HCT116 (cell line): ENCODE measurements at regions not wholly inside any gene's neighbourhood (a gene's known extent, or its start where the extent isn't known, plus 50 kb on each side); places are given as distances from the start of the nearest gene placed in this dataset.

Experiments used
- ATAC-seq: fragments of 200-7000 bp; cut with Tn5 transposase; 2 replicates; pipeline ENCODE4 v1.9.1; 2020; ENCODE audit warnings: mild to moderate bottlenecking, moderate library complexity
- BruUV-seq: library from RNA; stranded (reverse); fragments of 400-500 nt; replicated peaks from 2 replicates; lab custom pipeline; 2021; lab: Mats Ljungman, UMichigan
- CTCF ChIA-PET: fragments of 300-600 bp; sonication (Branson Sonifier 250); formaldehyde crosslinking; loops from one replicate; lab custom pipeline; 2021; ENCODE audit warnings: antibody characterized with exemption; lab: Charles Lee
- POLR2A ChIA-PET: fragments of 300-600, 350-600 bp; sonication (Branson Sonifier 250); formaldehyde crosslinking; loops from one replicate; lab custom pipeline; 2021; ENCODE audit warnings: antibody characterized with exemption; lab: Charles Lee
- RAD21 ChIA-PET, 2 experiments: fragments of 300-600 bp; sonication (Branson Sonifier 250); formaldehyde crosslinking; loops; one replicate each; lab custom pipeline; 2023; ENCODE audit warnings: low total read pairs in 2 of 2; ENCODE audit not compliant: uncharacterized antibody in 2 of 2, unreplicated experiment in 2 of 2, low non-redundant PET in 1 of 2; lab: Charles Lee
- DNase-seq: peaks from one replicate; pipeline ENCODE4 v3.0.0-alpha.2; 2010; ENCODE audit warnings: low read depth, low spot score
- H2AFZ ChIP-seq: fragments of 200-600 bp; shearing (Covaris generic), sonication (generic); 2 replicates; pipeline ENCODE4 v1.6.1; 2017; ENCODE audit warnings: low read depth, mixed run types, mixed read lengths, antibody characterized with exemption, low read length; ENCODE audit not compliant: poor library complexity, severe bottlenecking
- H3K27ac ChIP-seq: 2 replicates; pipeline ENCODE4 v1.5.1; 2012; ENCODE audit warnings: low read depth, low read length
- H3K27me3 ChIP-seq: fragments of 200-600 bp; sonication (generic); 2 replicates; pipeline ENCODE4 v1.6.1; 2016; ENCODE audit warnings: mixed run types, low read length, mixed read lengths; ENCODE audit not compliant: insufficient read depth
- H3K36me3 ChIP-seq, 2 experiments: fragments of 200-500 bp in 1 of 2; fragments of 200-600 bp in 1 of 2; sonication (Bioruptor generic) in 1 of 2; sonication (generic) in 1 of 2; 2 replicates each; pipeline versions ENCODE4 v1.5.1 to v1.6.1; 2014 to 2016; ENCODE audit warnings: low read length in 2 of 2, inconsistent platforms in 1 of 2, mixed read lengths in 1 of 2, mixed run types in 1 of 2; ENCODE audit not compliant: insufficient read depth in 2 of 2, control insufficient read depth in 1 of 2
- H3K4me1 ChIP-seq, 2 experiments: fragments of 200-600 bp in 1 of 2; sonication (generic) in 1 of 2; 2 replicates each; pipeline versions ENCODE4 v1.5.1 to v1.6.1; 2012 to 2017; ENCODE audit warnings: low read length in 2 of 2, inconsistent platforms in 1 of 2, mild to moderate bottlenecking in 1 of 2, mixed read lengths in 1 of 2, mixed run types in 1 of 2, moderate library complexity in 1 of 2; ENCODE audit not compliant: insufficient read depth in 2 of 2, control insufficient read depth in 1 of 2
- H3K4me2 ChIP-seq: fragments of 200-600 bp; sonication (generic); 2 replicates; pipeline ENCODE4 v1.6.1; 2017; ENCODE audit warnings: mixed run types, low read length, mixed read lengths
- H3K4me3 ChIP-seq, 2 experiments: fragments of 200-600 bp in 1 of 2; sonication (generic) in 1 of 2; replicated peaks in 1 of 2; 2 replicates each; pipeline ENCODE4 v1.5.1; 2011 to 2016; ENCODE audit warnings: low read length in 2 of 2, control low read depth in 1 of 2, low read depth in 1 of 2, mild to moderate bottlenecking in 1 of 2, mixed read lengths in 1 of 2, mixed run types in 1 of 2
- H3K79me2 ChIP-seq: fragments of 200-600 bp; sonication (generic); 2 replicates; pipeline ENCODE4 v1.6.1; 2017; ENCODE audit warnings: mild to moderate bottlenecking, mixed run types, low read length, moderate library complexity, mixed read lengths; ENCODE audit not compliant: insufficient read depth
- H3K9ac ChIP-seq: fragments of 200-600 bp; sonication (generic); 2 replicates; pipeline ENCODE4 v1.6.1; 2016; ENCODE audit warnings: low read length, mixed read lengths
- H3K9me2 ChIP-seq: fragments of 200-600 bp; sonication (generic), shearing (Covaris generic); 2 replicates; pipeline ENCODE4 v1.6.1; 2017; ENCODE audit warnings: mixed run types, mild to moderate bottlenecking, moderate library complexity; ENCODE audit not compliant: insufficient read depth
- H3K9me3 ChIP-seq, 2 experiments: fragments of 200-500 bp in 1 of 2; fragments of 200-600 bp in 1 of 2; sonication (Bioruptor generic) in 1 of 2; sonication (generic) in 1 of 2; 2 replicates each; pipeline ENCODE4 v1.6.1; 2014 to 2017; ENCODE audit warnings: low read length in 2 of 2, mixed read lengths in 2 of 2, inconsistent platforms in 1 of 2, low read depth in 1 of 2, mild to moderate bottlenecking in 1 of 2, mixed run types in 1 of 2, moderate library complexity in 1 of 2; ENCODE audit not compliant: control insufficient read depth in 1 of 2, insufficient read depth in 1 of 2
- H4K20me1 ChIP-seq: fragments of 200-600 bp; sonication (generic), shearing (Covaris generic); 2 replicates; pipeline ENCODE4 v1.6.1; 2017; ENCODE audit warnings: mixed run types, mild to moderate bottlenecking, moderate library complexity; ENCODE audit not compliant: insufficient read depth
- CBX3 ChIP-seq: IDR thresholded peaks from 2 replicates; pipeline ENCODE4 v1.6.1; 2012; ENCODE audit warnings: low read depth
- JUND ChIP-seq: IDR thresholded peaks from 2 replicates; pipeline ENCODE4 v1.6.1; 2012
- RAD21 ChIP-seq: IDR thresholded peaks from 2 replicates; pipeline ENCODE4 v1.6.1; 2012; ENCODE audit warnings: low read depth, mild to moderate bottlenecking
- SP1 ChIP-seq: IDR thresholded peaks from 2 replicates; pipeline ENCODE4 v1.6.1; 2012; ENCODE audit warnings: low read depth
- TCF7L2 ChIP-seq: IDR thresholded peaks from 2 replicates; pipeline ENCODE4 v1.7.0; 2011; ENCODE audit warnings: borderline replicate concordance, inconsistent platforms; ENCODE audit not compliant: insufficient read depth, insufficient read length; ENCODE audit errors: extremely low read depth
- ZFX ChIP-seq: fragments of 450-650 bp; IDR thresholded peaks from 2 replicates; pipeline ENCODE4 v1.6.1; 2017
- intact Hi-C: fragments of 100-400 bp; cut with micrococcal nuclease; formaldehyde crosslinking; loops from 2 replicates; pipeline ENCODE4 v1.10.0; 2022
- TF ChIP-seq, protein P1 (sequence below), 3 experiments: fragments of 200-600 bp in 1 of 3; sonication (generic) in 1 of 3; IDR thresholded peaks in 2 of 3; conservative IDR thresholded peaks in 1 of 3; 2 replicates each; pipeline ENCODE4 v1.5.1; 2012 to 2017; ENCODE audit warnings: low read depth in 2 of 3, low read length in 2 of 3, antibody characterized with exemption in 1 of 3, borderline replicate concordance in 1 of 3, control low read depth in 1 of 3, mild to moderate bottlenecking in 1 of 3, mixed read lengths in 1 of 3, mixed run types in 1 of 3, moderate library complexity in 1 of 3; ENCODE audit not compliant: insufficient read depth in 1 of 3
- TF ChIP-seq, protein P2 (sequence below): IDR thresholded peaks from 2 replicates; pipeline ENCODE4 v1.6.1; 2012; ENCODE audit warnings: low read depth
- TF ChIP-seq, protein P3 (sequence below): IDR thresholded peaks from 2 replicates; pipeline ENCODE4 v1.6.1; 2012

DNA sequence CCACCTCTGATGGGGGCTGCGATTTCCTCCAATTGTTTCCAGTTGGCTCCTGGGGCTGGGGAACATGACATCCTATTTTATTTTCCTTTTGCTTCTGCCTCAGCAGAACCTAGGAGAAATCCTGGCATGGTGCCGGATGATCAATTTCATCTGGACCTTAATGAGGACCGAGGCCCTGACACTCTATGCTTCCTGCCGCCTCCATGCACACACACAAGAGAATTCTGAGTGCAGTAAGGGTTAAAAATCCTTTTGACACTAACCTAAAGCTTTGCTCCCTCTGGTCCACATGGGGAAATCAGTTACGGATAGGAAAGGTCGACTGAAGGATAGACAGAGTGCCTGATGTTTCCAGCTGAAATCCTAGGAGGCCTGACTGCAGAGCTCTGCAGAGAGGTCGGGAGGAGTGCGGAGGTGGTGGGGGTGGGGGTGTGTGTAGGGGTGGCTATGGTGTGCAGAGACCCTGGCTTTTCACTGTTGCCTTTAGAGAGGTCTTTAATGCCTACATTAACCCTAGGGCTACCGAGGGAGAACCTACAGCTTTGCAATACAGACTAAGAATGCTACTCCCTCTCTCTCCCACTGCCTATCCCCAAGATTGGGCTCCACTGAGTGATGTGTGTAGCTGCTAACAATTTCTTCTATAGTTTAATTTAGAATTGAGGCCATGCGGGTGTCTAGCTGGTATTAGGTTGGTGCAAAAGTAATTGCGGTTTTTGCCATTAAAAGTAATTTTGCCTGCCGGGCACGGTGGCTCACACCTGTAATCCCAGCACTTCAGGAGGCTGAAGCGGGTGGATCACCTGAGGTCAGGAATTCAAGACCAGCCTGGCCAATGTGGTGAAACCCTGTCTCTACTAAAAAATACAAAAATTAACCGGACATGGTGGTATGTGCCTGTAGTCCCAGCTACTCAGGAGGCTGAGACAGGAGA is 53.6 kb upstream of the INCENP start:
- no peak overlapping the region for H3K9ac ChIP-seq
- H3K9me3 ChIP-seq: no peaks in the 10 kb centered on the region
- H3K79me2 ChIP-seq: no peaks in the 10 kb centered on the region
- intact Hi-C loops: no loop called here
- CTCF ChIA-PET: interaction anchor here (3.3 kb wide), 1 partner anchor 11 kb away, joined by 13 read pairs; no protein-coding TSS in a partner anchor
- no peaks in the 10 kb centered on the region for H3K27me3 ChIP-seq
- no peaks in the 10 kb centered on the region for H4K20me1 ChIP-seq
- BruUV-seq: no TSS peak
- no peaks in the 10 kb centered on the region for H3K36me3 ChIP-seq
- H2AFZ ChIP-seq: no peak overlapping the region
- H3K9me2 ChIP-seq: no peaks in the 10 kb centered on the region
- no peak for ATAC-seq
- H3K4me3 ChIP-seq: no peak overlapping the region
- H3K27ac ChIP-seq: no peak overlapping the region
- no peaks in the 10 kb centered on the region for H3K4me1 ChIP-seq
- RAD21 ChIA-PET: no interaction called here
- POLR2A ChIA-PET: interaction anchor here (1.6 kb wide), 1 partner anchor 102 kb away, joined by 6 read pairs; the partner anchor contains the start of gene FTH1
- TF ChIP-seq CBX3 (no peak), RAD21 (no peak), SP1 (no peak), TCF7L2 (no peak), JUND (no peak), ZFX (no peak)
- TF ChIP-seq, protein P1, sequence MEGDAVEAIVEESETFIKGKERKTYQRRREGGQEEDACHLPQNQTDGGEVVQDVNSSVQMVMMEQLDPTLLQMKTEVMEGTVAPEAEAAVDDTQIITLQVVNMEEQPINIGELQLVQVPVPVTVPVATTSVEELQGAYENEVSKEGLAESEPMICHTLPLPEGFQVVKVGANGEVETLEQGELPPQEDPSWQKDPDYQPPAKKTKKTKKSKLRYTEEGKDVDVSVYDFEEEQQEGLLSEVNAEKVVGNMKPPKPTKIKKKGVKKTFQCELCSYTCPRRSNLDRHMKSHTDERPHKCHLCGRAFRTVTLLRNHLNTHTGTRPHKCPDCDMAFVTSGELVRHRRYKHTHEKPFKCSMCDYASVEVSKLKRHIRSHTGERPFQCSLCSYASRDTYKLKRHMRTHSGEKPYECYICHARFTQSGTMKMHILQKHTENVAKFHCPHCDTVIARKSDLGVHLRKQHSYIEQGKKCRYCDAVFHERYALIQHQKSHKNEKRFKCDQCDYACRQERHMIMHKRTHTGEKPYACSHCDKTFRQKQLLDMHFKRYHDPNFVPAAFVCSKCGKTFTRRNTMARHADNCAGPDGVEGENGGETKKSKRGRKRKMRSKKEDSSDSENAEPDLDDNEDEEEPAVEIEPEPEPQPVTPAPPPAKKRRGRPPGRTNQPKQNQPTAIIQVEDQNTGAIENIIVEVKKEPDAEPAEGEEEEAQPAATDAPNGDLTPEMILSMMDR (IDR thresholded peaks at IDR 0.05 in 2 of 3, conservative IDR thresholded peaks at IDR 0.05 in 1 of 3; ENCODE audit: borderline replicate concordance in 1 of 3, insufficient read depth in 1 of 3, low read depth in 2 of 3, low read length in 2 of 3): no peak
- TF ChIP-seq, protein P2, sequence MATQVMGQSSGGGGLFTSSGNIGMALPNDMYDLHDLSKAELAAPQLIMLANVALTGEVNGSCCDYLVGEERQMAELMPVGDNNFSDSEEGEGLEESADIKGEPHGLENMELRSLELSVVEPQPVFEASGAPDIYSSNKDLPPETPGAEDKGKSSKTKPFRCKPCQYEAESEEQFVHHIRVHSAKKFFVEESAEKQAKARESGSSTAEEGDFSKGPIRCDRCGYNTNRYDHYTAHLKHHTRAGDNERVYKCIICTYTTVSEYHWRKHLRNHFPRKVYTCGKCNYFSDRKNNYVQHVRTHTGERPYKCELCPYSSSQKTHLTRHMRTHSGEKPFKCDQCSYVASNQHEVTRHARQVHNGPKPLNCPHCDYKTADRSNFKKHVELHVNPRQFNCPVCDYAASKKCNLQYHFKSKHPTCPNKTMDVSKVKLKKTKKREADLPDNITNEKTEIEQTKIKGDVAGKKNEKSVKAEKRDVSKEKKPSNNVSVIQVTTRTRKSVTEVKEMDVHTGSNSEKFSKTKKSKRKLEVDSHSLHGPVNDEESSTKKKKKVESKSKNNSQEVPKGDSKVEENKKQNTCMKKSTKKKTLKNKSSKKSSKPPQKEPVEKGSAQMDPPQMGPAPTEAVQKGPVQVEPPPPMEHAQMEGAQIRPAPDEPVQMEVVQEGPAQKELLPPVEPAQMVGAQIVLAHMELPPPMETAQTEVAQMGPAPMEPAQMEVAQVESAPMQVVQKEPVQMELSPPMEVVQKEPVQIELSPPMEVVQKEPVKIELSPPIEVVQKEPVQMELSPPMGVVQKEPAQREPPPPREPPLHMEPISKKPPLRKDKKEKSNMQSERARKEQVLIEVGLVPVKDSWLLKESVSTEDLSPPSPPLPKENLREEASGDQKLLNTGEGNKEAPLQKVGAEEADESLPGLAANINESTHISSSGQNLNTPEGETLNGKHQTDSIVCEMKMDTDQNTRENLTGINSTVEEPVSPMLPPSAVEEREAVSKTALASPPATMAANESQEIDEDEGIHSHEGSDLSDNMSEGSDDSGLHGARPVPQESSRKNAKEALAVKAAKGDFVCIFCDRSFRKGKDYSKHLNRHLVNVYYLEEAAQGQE: no peak
- TF ChIP-seq, protein P3, sequence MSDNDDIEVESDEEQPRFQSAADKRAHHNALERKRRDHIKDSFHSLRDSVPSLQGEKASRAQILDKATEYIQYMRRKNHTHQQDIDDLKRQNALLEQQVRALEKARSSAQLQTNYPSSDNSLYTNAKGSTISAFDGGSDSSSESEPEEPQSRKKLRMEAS: no peak
- H3K4me2 ChIP-seq: no peak overlapping the region
- DNase-seq: no peak
